ENCODE measurements at regions not wholly inside any gene's neighbourhood (a gene's known extent, or its start where the extent isn't known, plus 50 kb on each side); places are given as distances from the start of the nearest gene placed in this dataset.

DNA sequence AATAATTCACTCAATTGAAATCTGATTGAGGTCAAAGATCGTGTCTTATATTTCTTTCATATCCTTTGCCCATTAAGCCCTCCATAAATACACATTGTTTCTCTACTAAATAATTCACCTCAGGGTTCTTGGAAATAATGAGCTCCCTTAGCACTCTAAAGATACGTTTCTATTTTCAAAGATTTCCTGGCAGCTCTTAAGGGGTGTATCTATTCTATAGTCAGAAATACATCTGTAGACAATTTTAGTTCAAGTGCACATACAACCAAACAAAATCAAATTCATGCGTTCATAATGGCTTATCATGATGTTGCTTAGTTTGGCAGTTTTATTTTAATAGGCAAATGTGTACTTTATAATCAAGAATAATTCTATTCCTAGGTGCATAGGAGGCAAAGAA lies 361.1 kb upstream of the DDHD1 start:
- no peak for DNase-seq (ENCODE audit: low spot score)
- in situ Hi-C loops (cut with HindIII; ENCODE audit: low sequenced_read_pairs): no loop called here

DNA sequence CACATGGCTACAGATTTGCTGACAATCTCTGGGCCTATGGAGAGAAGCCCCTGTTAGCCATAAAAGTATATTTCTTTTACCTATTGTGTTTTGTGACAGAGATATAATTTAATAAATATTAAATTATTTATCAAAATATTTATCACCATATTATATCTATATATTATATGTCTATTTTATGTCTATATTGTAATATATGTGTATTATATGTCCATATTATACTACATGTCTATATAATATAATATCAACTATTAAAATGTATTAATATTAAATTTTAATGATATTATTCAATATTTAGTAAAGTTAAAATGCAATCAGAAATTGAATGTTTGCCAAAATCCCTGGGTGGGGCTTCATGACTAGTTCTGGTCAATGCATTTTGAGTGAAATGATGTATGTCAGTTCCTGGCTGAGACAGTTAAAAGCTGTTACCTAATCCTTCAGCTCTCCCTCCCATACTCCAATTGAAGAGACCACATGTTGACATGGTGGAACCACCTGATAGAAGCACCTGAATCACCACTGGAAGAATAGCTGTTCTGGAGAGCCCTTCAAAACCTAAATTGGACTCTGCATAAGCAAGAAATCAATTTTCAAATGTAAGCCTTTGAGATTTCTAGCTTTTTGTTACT lies 357.3 kb upstream of the DDHD1 start:
- in situ Hi-C loops (cut with HindIII; ENCODE audit: low sequenced_read_pairs): no loop called here
- DNase-seq (ENCODE audit: low spot score): no peak

DNA sequence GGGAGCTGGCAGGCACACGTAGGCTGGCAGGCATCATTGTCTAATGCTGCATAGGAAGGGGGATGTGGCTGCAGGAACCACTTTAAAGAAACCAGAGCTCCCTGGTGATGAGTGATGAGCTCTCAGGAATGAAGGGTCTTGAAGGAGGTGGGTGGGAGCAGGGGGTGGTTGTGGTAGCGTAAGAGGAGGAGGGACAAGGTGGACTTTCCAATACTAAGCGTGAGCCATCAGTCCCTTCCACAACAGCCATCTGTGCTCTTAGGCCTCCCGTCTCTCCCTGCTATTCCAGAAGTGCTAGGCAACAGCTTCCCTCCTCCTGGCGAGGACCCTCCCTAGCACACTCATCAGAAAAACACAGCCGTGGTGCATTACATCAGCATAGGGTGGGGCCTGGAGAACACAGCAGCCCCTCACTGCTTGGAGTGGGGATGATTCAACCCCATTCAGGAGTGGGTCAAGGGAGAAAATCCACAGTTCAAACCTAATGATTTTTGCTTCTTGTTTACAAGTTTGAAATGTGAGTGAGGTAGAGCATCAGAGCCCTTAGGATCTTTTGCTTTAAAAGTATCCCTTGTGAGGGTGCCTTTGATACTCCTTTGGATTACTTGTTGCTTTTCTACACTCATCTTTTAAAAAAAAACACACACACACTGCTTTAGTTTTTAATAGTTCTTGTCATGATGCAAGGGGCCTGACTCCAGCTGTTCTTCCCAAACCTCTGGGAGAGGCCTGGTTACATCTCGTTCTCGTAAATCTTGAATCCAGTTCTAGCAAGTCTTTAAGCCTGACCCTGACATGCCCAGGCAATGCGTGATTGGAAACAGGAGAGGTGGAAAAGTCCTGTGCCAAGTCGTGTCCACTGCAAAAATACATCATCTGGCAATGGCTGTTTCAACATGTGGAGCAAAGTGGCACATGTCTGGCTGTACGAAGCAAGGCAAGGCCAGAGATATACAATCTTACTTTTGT lies 356.4 kb upstream of the DDHD1 start:
- DNase-seq (ENCODE audit: low spot score): no peak
- in situ Hi-C loops (cut with HindIII; ENCODE audit: low sequenced_read_pairs): no loop called here

DNA sequence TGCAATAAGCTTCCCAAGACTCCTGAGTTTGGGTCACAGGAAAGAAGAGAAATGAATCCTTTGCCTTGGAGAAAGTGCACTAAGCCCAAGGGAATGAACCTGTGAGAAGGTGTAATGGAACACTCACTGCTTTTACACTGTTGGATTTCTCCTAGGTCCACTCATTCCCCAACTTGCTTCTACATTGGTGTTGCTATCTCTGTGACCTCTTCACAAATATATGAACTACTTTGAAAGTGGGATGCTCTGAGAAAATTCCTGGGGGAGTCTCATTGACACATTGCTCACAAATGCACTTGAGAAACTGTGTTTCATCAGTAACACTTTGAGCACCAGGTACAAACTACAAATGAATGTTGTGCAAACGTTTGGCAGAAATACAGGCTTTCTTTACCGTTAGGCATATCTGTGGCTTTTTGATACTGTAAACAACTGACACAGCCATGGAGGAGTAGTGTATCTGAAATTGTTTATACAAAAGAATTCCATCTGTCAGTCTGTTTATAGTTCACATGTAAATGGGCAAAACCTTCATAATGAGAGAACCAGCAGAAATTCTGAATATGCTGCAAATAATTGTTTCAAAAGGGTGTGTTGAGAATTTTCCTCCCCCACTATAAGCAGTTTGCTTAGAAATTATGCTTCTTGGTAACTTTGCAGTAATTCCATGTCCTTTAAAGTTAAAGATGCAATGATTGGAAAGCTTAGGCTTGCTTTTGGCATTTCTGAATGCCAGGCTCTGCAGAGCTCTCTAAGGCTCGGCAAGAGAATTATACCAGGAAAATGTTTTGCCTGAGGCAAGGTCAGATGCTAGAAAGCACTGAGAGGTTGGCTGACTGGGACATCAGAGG lies 348.5 kb upstream of the DDHD1 start:
- in situ Hi-C loops (cut with HindIII; ENCODE audit: low sequenced_read_pairs): no loop called here
- DNase-seq (ENCODE audit: low spot score): no peak

DNA sequence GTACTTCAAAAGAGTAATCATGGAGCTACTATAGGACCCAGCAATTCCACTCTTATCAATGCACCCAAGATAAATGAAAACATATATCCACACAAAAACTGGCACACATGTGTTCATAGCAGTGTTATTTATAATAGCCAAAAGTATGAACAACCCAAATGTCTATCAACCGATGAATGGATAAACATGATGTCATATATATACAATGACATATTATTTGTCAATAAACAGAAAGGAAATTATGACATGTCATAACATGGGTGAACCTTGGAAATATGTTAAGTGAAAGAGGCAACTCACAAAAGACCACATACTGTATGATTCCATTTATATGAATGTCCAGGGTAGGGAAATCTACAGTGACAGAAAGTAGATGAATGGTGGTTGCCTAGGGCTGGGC lies 347.1 kb upstream of the DDHD1 start:
- in situ Hi-C loops (cut with HindIII; ENCODE audit: low sequenced_read_pairs): no loop called here
- DNase-seq (ENCODE audit: low spot score): no peak

DNA sequence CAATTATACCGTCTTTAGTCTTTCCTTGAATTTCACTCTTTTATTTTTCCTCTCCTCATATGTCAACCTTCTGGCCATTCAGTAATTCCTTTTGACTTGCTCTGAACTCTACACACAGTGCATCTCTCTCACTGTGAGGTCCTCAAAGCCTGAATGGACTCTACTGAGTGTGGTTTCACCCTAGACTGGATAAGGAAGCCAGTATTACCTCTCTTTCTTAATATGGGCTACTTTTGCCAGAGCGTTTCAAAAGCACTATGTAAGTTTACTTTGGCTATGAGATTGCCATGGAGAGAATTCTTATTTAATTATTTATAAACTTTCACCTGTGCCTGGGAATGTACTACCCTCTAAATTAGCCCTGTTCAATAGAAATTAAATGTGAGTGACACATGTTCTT lies 343.5 kb upstream of the DDHD1 start:
- in situ Hi-C loops (cut with HindIII; ENCODE audit: low sequenced_read_pairs): no loop called here
- DNase-seq (ENCODE audit: low spot score): no peak

DNA sequence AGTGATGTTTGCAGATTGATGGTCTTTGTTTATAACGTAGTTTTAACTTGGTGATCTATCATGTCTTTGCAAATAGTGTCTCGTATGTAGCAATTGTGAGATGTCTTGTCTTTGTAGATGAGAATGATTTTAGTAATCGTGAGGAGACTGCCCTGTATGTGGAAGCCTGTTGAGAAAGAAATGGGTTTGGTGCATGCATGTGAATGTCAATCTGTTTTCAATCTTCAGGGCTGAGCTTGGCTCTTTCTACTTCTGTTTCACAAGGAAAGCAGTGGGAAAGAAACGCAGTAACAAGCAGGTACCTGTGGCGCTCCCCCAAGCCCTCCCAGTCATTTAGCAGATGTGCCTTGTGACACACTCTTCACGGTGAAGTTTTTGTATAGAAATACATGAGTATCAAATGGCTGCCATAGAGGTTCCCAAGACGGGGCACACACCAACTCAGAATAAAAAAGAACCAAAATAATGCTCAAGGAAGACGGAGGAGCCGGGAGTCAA lies 342.8 kb upstream of the DDHD1 start:
- no peak for DNase-seq (ENCODE audit: low spot score)
- in situ Hi-C loops (cut with HindIII; ENCODE audit: low sequenced_read_pairs): no loop called here

DNA sequence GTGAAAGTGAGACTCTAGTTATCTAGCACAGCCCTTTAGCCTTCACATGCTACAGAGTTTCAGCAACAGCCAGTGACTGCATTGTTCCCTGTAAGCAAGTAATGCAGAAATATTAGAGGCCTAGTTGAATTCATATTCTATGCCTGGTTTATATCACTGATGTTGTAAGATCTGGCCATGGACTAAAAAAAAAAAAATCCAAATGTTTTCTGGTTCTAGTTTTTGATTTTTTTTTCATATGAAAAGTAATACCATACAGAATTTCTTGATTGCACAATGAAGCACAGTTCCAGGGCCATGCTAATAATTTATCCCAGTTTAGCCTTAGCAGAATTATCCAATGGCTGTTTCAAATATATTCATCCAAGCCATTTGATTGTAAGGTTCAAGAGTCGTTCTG lies 341.5 kb upstream of the DDHD1 start:
- DNase-seq (ENCODE audit: low spot score): no peak
- in situ Hi-C loops (cut with HindIII; ENCODE audit: low sequenced_read_pairs): no loop called here

DNA sequence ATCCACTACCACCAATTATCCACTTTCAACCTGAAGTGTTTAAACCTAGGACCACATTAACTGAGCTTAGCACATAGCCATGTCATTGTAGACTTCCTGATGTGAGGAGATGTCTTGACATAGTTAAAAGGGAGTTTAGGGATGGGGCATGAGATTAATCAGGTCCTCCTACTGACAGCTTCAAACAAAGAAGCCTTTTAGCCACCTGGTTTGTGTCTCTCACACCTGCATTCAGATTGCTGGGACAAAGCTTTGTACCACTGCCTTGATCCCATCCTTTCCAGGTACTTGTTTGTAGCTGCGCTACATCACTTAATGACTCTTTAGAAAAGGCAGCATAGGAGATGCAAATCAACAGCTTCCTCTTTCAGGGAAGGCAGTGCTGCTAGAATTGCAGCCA lies 340.7 kb upstream of the DDHD1 start:
- DNase-seq (ENCODE audit: low spot score): no peak
- in situ Hi-C loops (cut with HindIII; ENCODE audit: low sequenced_read_pairs): no loop called here

DNA sequence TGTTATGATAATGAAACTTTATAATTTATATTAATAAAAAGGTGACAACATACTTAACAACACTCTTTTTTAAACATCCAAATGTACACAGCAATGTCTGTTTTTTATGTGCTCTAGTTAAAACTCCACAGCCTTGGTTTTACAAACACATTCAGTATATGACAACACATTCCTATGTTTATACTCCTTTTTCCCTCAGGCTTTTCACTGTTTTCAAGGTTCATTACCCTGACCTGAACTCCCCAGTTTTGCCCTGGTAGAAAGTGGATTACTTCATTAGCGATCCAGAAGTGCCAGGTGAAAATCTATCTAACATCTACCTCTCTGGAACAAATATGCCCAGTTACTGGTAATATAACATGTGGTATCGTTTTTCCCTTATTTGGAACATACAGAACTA lies 340.2 kb upstream of the DDHD1 start:
- no peak for DNase-seq (ENCODE audit: low spot score)
- in situ Hi-C loops (cut with HindIII; ENCODE audit: low sequenced_read_pairs): no loop called here

DNA sequence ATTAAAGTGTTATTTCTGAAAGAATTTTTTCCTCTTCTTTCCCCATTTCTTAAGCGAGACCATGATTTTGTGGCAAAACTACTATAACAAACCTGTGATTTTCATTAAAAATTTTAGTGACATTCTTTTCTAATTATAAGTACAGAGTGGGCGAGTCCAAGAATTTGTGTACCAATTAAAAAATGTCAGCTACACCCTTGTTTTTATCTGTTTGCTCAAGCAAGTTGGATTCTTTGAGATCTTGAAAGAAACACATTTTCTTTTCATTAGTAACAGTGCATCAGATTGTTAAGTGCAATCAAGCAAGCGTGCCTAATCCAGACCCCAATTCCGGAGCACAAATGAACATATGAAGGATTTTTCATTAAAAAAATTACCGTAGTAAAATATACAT lies 338.8 kb upstream of the DDHD1 start:
- in situ Hi-C loops (cut with HindIII; ENCODE audit: low sequenced_read_pairs): no loop called here
- DNase-seq (ENCODE audit: low spot score): no peak

DNA sequence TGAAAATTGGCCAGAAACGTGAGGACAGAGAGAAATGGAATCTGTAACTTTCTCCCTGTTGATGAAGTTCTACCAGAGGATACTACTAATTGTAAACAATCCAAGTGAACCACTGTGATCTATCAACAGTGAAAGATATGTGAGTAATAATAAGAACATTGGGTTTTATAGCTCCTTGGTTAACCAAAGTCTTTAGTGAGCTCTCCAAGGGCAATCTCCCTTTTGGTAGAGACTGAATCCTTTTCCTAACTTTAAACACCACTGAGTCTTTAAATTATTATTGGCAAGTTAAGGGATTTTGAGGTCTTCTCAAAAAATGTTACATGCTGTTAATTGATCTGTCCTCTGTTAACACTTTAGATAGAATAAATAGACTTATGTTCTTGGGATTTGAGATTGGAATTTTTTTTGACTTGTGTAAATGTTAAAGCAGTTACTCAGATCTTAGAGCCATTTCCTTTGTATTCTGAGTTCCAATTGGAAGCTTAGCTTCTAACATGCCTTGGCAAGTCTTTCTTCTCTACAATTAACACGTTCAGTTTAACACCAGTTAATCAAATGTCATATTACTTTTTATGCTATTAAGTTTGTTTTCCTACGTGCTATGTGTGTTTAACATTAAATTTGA lies 338.2 kb upstream of the DDHD1 start:
- in situ Hi-C loops (cut with HindIII; ENCODE audit: low sequenced_read_pairs): no loop called here

DNA sequence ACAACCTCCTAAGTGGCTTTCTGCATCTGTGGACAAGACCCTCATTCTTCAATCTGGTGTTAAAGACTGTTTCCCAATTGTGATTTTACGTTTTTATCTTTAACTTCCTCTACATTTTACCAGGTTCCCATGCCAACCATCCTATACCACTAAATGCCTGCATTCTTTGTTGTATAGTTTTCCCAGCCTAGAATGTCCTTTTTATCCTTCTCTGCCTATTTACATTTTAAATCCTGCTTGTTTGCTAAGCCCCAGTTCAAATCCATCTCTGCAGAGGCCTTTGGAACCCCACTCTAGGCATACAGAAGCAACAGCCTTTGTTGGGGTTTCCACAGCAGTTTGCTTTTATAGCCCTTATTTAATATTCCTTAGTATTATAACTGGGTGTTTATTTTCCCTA lies 325.1 kb upstream of the DDHD1 start:
- DNase-seq (ENCODE audit: low spot score): no peak
- in situ Hi-C loops (cut with HindIII; ENCODE audit: low sequenced_read_pairs): no loop called here

More for the DNA sequence above, 338.2 kb upstream of the DDHD1 start:
- no peak for DNase-seq (ENCODE audit: low spot score)

DNA sequence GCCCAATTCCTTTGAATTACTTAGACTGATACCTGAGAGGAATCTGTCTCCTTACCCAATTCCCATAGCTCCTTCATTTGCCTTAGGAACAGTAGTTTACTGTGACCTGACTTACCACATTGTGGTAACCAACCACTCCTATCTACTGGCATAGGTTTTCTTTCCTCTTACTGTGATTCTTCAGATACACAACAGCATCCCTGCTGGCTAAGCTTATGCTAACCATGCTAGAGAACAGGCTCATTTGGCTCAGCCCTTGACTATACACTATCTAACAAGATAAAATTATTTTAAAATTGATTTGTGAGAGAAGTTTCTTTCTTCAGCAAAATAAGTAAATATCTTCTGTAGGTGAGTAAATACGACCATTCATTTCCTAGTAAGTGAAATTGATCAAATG lies 320.4 kb upstream of the DDHD1 start:
- DNase-seq (ENCODE audit: low spot score): no peak
- in situ Hi-C loops (cut with HindIII; ENCODE audit: low sequenced_read_pairs): no loop called here

DNA sequence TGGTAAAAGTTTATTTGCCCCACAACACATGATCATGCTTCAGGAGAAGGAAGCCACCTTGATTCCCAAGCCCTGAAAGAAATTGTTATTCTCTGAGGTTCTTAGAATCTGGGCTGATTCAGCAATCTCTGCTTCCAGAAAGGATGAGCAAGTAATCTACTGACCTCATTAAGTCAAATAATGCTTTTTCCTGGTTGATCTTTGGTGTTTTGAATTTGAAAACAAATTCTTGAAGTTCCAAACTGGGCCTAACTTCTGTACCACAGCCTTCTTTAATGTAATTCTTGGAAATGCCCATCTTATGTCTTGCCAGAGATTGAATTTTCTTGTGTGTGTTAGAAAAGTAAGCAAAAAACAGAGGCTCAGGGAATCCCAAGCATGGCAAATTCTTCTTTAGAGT lies 319.2 kb upstream of the DDHD1 start:
- DNase-seq (ENCODE audit: low spot score): no peak
- in situ Hi-C loops (cut with HindIII; ENCODE audit: low sequenced_read_pairs): no loop called here

DNA sequence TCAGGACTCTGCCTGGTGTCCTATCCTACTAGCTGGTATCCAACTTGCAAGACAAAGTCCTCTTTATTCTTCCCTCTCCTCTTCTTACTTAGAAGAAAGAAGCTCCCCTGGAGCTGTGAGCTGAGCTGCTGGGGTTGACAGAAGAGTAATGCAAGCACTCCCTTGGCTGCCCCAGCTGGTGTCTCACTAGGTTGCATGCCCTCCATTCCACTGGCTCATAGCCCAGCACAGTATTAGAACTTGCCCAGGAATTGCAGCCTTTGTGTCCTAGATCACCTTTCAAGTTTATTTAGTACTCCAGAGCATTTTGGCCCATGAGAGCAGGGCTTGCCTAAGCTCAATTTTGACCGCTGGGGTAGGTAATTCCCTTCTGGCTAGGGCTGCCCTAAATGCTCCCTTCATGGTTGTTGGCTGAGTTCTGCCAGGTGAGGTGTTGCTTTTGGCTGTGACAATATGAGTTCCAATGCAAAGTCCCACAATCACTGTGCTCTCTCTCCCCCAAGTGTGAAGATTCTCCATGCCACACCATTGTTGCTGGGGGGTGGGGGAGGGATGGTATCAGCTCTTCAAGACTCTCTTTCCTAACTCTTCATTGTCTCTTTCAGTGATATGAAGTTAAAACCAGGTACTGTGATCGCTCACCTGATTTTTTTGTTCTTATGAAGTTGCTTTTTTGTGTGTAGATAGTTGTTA lies 317.4 kb upstream of the DDHD1 start:
- DNase-seq (ENCODE audit: low spot score): no peak
- in situ Hi-C loops (cut with HindIII; ENCODE audit: low sequenced_read_pairs): no loop called here

DNA sequence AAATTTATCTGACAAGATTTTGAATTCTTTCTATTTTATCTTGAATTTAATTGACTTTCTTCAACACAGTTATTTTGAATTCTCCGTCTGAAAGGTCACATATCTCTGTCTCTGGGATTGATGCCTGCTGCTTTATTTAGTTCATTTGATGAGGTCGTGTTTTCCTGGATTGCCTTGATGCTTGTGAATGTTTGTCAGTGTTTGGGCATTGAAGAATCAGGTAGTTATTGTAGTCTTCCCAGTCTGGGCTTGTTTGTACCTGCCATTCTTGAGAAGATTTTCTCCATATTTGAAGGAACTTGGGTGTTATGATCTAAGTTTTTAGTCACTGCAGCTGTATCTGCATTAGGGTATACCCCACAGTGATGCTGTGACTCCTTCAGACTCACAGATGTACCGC lies 315.8 kb upstream of the DDHD1 start:
- in situ Hi-C loops (cut with HindIII; ENCODE audit: low sequenced_read_pairs): no loop called here
- DNase-seq (ENCODE audit: low spot score): no peak

DNA sequence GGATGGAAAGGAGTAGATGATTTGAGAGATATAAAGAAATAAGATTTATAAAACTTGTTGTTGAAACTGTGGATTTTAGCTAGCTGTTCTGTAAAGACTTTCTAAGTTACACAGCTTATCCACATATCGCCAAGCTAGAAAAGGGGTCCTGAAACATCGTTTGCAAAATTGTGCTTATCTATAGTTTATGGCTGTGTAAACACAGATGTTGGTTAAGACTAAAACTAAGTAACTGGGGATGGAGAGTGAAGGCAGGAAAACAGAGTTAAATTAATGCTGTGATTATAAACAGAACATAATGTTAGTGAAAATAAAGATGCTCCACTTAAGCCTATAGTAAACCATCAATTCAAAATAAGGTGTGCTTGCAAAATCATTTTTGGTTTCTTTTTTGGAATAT lies 311.3 kb upstream of the DDHD1 start:
- no peak for DNase-seq (ENCODE audit: low spot score)
- in situ Hi-C loops (cut with HindIII; ENCODE audit: low sequenced_read_pairs): no loop called here

Measured in G401 (cell line).